Breast epithelium (tissue), 4 donors: ENCODE measurements at regions not wholly inside any gene's neighbourhood (a gene's known extent, or its start where the extent isn't known, plus 50 kb on each side); places are given as distances from the start of the nearest gene placed in this dataset.

Experiments used
- DNase-seq, 2 donors: peaks; one replicate each; pipeline ENCODE4 v3.0.0-alpha.2; 2019; ENCODE audit warnings: low spot score in 2 of 2
- H3K27ac ChIP-seq, 2 donors: fragments of 200-600 bp; sonication (generic) in 1 of 2; one replicate each; pipeline ENCODE4 v1.5.1; 2016 to 2019; ENCODE audit warnings: mild to moderate bottlenecking in 1 of 2
- H3K27me3 ChIP-seq, 2 donors: fragments of 200-600 bp; sonication (generic) in 1 of 2; one replicate each; pipeline versions ENCODE4 v1.5.1 to v1.6.0; 2017 to 2019; ENCODE audit warnings: control low read depth in 1 of 2, mild to moderate bottlenecking in 1 of 2
- H3K36me3 ChIP-seq: fragments of 200-600 bp; one replicate; pipeline ENCODE4 v1.5.1; 2019
- H3K4me1 ChIP-seq, 2 donors: fragments of 200-600 bp; sonication (generic); one replicate each; pipeline ENCODE4 v1.5.1; 2016 to 2019; ENCODE audit warnings: control low read depth in 1 of 2
- H3K4me3 ChIP-seq, 3 donors: fragments of 200-600 bp; sonication (generic); 1 replicate in 2 of 3; 2 replicates in 1 of 3; pipeline ENCODE4 v1.5.1; 2016 to 2019; ENCODE audit warnings: mild to moderate bottlenecking in 3 of 3, moderate library complexity in 2 of 3
- H3K9me3 ChIP-seq, 2 donors: fragments of 200-600 bp; sonication (generic) in 1 of 2; one replicate each; pipeline ENCODE4 v1.5.1; 2016 to 2019; ENCODE audit warnings: control low read depth in 1 of 2
- POLR2A ChIP-seq: fragments of 450-650 bp; IDR thresholded peaks from one replicate; pipeline ENCODE4 v1.6.1; 2016; ENCODE audit warnings: antibody characterized with exemption, mild to moderate bottlenecking, moderate library complexity
- POLR2AphosphoS5 ChIP-seq, 3 donors: sonication (generic); formaldehyde crosslinking; IDR thresholded peaks; one replicate each; pipeline ENCODE4 v1.6.1; 2017; ENCODE audit warnings: antibody characterized with exemption in 3 of 3
- intact Hi-C: fragments of 100-400 bp; cut with DNase I; formaldehyde crosslinking; loops from one replicate; pipeline ENCODE4 v1.15.1; 2023; ENCODE audit warnings: low total_unique reads
- TF ChIP-seq, protein P1 (sequence below), 3 donors: fragments of 450-650 bp; IDR thresholded peaks; one replicate each; pipeline ENCODE4 v1.5.1; 2016 to 2017; ENCODE audit warnings: antibody characterized with exemption in 3 of 3, mild to moderate bottlenecking in 3 of 3, moderate library complexity in 3 of 3

DNA sequence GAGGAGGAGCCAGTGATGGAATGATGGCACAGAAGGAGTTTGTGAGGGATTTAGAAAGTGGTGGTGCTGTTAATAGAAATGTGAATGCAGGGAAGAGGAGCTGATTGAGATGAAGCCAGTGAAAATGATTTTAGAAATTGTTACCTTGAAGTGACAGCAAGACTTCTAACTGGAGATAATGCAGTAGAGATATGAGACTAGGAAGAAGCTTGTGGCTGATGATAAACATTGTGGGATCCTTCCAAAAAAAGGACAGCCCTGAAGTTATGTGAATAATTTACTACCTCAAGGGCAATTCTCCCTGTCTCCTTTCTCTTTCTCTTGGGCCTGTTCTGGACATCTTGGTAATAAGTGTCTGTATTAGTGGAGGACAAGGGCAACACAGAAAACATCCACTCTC, 138.6 kb downstream of the LSMEM1 start:
- H3K4me1 ChIP-seq = no peaks in the 10 kb centered on the region
- TF ChIP-seq POLR2A (no peak), POLR2AphosphoS5 (IDR thresholded peaks at IDR 0.05) (no peak)
- TF ChIP-seq, protein P1, sequence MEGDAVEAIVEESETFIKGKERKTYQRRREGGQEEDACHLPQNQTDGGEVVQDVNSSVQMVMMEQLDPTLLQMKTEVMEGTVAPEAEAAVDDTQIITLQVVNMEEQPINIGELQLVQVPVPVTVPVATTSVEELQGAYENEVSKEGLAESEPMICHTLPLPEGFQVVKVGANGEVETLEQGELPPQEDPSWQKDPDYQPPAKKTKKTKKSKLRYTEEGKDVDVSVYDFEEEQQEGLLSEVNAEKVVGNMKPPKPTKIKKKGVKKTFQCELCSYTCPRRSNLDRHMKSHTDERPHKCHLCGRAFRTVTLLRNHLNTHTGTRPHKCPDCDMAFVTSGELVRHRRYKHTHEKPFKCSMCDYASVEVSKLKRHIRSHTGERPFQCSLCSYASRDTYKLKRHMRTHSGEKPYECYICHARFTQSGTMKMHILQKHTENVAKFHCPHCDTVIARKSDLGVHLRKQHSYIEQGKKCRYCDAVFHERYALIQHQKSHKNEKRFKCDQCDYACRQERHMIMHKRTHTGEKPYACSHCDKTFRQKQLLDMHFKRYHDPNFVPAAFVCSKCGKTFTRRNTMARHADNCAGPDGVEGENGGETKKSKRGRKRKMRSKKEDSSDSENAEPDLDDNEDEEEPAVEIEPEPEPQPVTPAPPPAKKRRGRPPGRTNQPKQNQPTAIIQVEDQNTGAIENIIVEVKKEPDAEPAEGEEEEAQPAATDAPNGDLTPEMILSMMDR (IDR thresholded peaks at IDR 0.05) = no peak
- H3K27me3 ChIP-seq = no peaks in the 10 kb centered on the region
- H3K27ac ChIP-seq = no peak overlapping the region
- H3K9me3 ChIP-seq = no peaks in the 10 kb centered on the region
- intact Hi-C loops = no loop called here
- H3K36me3 ChIP-seq = no peaks in the 10 kb centered on the region
- no peak overlapping the region for H3K4me3 ChIP-seq
- no peak for DNase-seq

GRCh38 chr7:112622159-112622715, 141.4 kb downstream of the LSMEM1 start:
- no peaks in the 10 kb centered on the region for H3K36me3 ChIP-seq
- DNase-seq = no peak
- intact Hi-C loops = no loop called here
- peaks cover 0 to 5% of the 10 kb centered on the region in 2 donors for H3K9me3 ChIP-seq
- no peak overlapping the region for H3K4me3 ChIP-seq
- no peaks in the 10 kb centered on the region for H3K27me3 ChIP-seq
- TF ChIP-seq, protein P1 (IDR thresholded peaks at IDR 0.05) = no peak
- no peak for TF ChIP-seq POLR2AphosphoS5 (IDR thresholded peaks at IDR 0.05)
- TF ChIP-seq POLR2A = no peak
- no peaks in the 10 kb centered on the region for H3K4me1 ChIP-seq
- H3K27ac ChIP-seq = no peak overlapping the region

DNA sequence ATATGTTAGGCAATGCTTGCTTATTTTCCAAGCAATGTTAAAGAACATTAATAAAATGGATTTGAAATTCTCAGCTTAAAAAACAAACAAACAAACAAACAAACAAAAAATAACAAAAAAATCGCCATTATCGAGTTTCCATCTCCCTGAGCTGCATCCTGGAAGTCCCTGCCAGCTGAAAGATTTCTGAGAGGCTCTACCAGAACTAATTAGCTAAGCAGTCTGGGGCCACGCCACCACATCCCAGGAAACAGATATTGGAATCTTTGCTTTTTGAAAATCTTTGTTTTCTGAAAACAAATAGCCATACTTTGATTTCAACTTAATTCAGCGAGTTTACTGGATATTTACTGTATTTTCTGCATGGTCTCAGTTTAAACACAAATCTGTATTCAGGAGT, 143.6 kb downstream of the LSMEM1 start:
- H3K36me3 ChIP-seq = no peaks in the 10 kb centered on the region

GRCh38 chr7:112630565-112630964, 149.8 kb downstream of the LSMEM1 start:
- Histone ChIP-seq H3K36me3 (no peaks in the 10 kb centered on the region), H3K4me3 (no peak overlapping the region), H3K27me3 (no peaks in the 10 kb centered on the region), H3K9me3 (peaks cover 0 to 7% of the 10 kb centered on the region in 2 donors), H3K4me1 (no peaks in the 10 kb centered on the region), H3K27ac (no peak overlapping the region)
- DNase-seq = no peak
- TF ChIP-seq POLR2A (no peak), POLR2AphosphoS5 (IDR thresholded peaks at IDR 0.05) (no peak)
- TF ChIP-seq, protein P1 (IDR thresholded peaks at IDR 0.05) = no peak
- intact Hi-C loops = no loop called here

More for the DNA sequence above, 143.6 kb downstream of the LSMEM1 start:
- H3K27ac ChIP-seq = no peak overlapping the region
- H3K9me3 ChIP-seq = peaks cover 0 to 7% of the 10 kb centered on the region in 2 donors
- H3K4me1 ChIP-seq = no peaks in the 10 kb centered on the region
- DNase-seq = no peak
- H3K27me3 ChIP-seq = no peaks in the 10 kb centered on the region
- TF ChIP-seq, protein P1 (IDR thresholded peaks at IDR 0.05) = no peak
- no peak for TF ChIP-seq POLR2AphosphoS5 (IDR thresholded peaks at IDR 0.05)
- TF ChIP-seq POLR2A = no peak
- H3K4me3 ChIP-seq = no peak overlapping the region
- intact Hi-C loops = no loop called here

GRCh38 chr7:112634107-112634506, 153.3 kb downstream of the LSMEM1 start:
- Histone ChIP-seq H3K9me3 (no peaks in the 10 kb centered on the region), H3K36me3 (no peaks in the 10 kb centered on the region), H3K4me1 (no peaks in the 10 kb centered on the region), H3K27ac (no peak overlapping the region), H3K27me3 (no peaks in the 10 kb centered on the region), H3K4me3 (no peak overlapping the region)
- intact Hi-C loops = no loop called here
- TF ChIP-seq POLR2AphosphoS5 (IDR thresholded peaks at IDR 0.05) (no peak), POLR2A (no peak)
- TF ChIP-seq, protein P1 (IDR thresholded peaks at IDR 0.05) = no peak
- no peak for DNase-seq
